ENCODE measurements at regions not wholly inside any gene's neighbourhood (a gene's known extent, or its start where the extent isn't known, plus 50 kb on each side); places are given as distances from the start of the nearest gene placed in this dataset.

DNA sequence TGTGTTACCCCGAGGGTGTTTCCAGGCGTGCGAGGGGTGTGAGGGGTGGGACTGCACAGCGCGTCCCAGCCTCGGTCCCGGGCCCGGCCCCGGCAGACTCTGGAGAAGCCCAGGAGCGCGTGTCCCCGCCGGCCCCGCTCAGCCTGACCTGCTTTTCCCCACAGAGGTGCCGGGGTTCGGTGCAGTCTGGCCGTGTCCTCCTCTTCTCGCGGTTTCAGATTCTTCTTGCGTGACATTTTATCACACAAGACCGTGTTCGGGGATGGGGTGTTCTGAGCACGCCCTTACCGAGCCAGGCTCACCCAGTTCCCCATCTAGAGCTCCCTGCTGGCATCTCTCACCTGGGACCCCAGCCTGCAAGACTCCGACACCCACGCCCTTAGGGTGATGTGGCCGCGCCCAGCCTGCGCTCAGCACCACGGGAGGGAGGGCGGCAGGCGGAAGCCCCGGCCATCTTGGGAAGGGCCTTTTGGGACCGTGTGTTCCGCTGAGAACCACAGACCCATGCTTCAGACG, 775.6 kb downstream of the BRD1 start:
- DNase-seq, result no peak
- ChIA-PET POLR2A (ENCODE audit: unreplicated experiment) (no interaction called here), CTCF (no interaction called here)
- no peak overlapping the region for H3K9ac ChIP-seq (ENCODE audit: low read length)
- H3K36me3 ChIP-seq (ENCODE audit: low read depth, low read length), result no peaks in the 10 kb centered on the region
- no peaks in the 10 kb centered on the region for H3K4me1 ChIP-seq (ENCODE audit: insufficient read depth, low read length)
- TF ChIP-seq EZH2phosphoT487 (IDR thresholded peaks at IDR 0.05; ENCODE audit: borderline replicate concordance, low read length) (no peak), EZH2 (IDR thresholded peaks at IDR 0.05; ENCODE audit: low read length, unreplicated experiment) (no peak)
- TF ChIP-seq, protein P1, sequence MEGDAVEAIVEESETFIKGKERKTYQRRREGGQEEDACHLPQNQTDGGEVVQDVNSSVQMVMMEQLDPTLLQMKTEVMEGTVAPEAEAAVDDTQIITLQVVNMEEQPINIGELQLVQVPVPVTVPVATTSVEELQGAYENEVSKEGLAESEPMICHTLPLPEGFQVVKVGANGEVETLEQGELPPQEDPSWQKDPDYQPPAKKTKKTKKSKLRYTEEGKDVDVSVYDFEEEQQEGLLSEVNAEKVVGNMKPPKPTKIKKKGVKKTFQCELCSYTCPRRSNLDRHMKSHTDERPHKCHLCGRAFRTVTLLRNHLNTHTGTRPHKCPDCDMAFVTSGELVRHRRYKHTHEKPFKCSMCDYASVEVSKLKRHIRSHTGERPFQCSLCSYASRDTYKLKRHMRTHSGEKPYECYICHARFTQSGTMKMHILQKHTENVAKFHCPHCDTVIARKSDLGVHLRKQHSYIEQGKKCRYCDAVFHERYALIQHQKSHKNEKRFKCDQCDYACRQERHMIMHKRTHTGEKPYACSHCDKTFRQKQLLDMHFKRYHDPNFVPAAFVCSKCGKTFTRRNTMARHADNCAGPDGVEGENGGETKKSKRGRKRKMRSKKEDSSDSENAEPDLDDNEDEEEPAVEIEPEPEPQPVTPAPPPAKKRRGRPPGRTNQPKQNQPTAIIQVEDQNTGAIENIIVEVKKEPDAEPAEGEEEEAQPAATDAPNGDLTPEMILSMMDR (conservative IDR thresholded peaks at IDR 0.05; ENCODE audit: low read depth, low read length), result no peak
- H3K9me2 ChIP-seq (replicated peaks; ENCODE audit: low read length), result no peaks in the 10 kb centered on the region
- no peak overlapping the region for H3K27ac ChIP-seq (ENCODE audit: low read length)
- H3K4me2 ChIP-seq (ENCODE audit: low read length), result no peak overlapping the region
- ATAC-seq, result no peak
- H2AFZ ChIP-seq (ENCODE audit: low read length), result no peak overlapping the region
- H4K20me1 ChIP-seq (ENCODE audit: low read length), result no peaks in the 10 kb centered on the region
- no peaks in the 10 kb centered on the region for H3K9me3 ChIP-seq (ENCODE audit: low read length)
- peaks cover 15% of the 10 kb centered on the region; the same call in 1 of the 2 replicates for H3K27me3 ChIP-seq (ENCODE audit: low read length)
- BruUV-seq (replicated peaks), result no TSS peak
- intact Hi-C loops (cut with micrococcal nuclease), result no loop called here
- H3K4me3 ChIP-seq (ENCODE audit: low read length), result no peak overlapping the region
- no peaks in the 10 kb centered on the region for H3K79me2 ChIP-seq (ENCODE audit: low read length)
- no peaks in the 10 kb centered on the region for H3F3A ChIP-seq (ENCODE audit: low read length, unreplicated experiment)

DNA sequence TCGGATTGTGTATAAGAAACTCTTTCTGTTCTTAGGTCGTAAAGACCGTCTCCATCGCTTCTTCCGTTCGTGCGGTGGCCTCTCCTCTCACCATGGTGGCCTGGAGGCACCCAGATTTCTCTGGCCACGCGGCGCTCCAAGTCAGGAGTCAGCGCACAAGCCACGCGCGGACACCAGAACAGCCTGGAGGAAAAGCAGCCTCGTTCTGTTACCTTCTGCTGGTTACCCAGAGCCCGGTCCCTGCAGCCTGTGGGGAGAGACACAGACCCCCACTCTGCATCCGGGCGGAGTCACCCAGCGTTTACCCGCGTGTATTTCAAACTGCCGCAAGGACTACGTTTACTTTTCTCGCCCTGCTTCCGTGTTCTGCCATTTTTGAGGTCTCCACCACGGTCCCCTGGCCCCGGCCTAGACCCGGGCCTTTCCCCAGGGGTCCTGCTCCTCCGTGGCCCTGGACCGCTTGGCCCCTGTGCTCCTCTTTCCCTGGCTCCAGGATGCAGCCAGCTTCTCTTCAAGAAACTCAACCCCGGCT, 776.1 kb downstream of the BRD1 start:
- Histone ChIP-seq H2AFZ (ENCODE audit: low read length) (no peak overlapping the region), H3K4me2 (ENCODE audit: low read length) (no peak overlapping the region), H3K27ac (ENCODE audit: low read length) (no peak overlapping the region), H3K79me2 (ENCODE audit: low read length) (no peaks in the 10 kb centered on the region), H3K36me3 (ENCODE audit: low read depth, low read length) (no peaks in the 10 kb centered on the region), H3K9ac (ENCODE audit: low read length) (no peak overlapping the region), H3K9me3 (ENCODE audit: low read length) (no peaks in the 10 kb centered on the region), H3K27me3 (ENCODE audit: low read length) (peaks cover 15% of the 10 kb centered on the region; the same call in 1 of the 2 replicates), H4K20me1 (ENCODE audit: low read length) (no peaks in the 10 kb centered on the region), H3F3A (ENCODE audit: low read length, unreplicated experiment) (no peaks in the 10 kb centered on the region), H3K4me1 (ENCODE audit: insufficient read depth, low read length) (no peaks in the 10 kb centered on the region), H3K9me2 (replicated peaks; ENCODE audit: low read length) (no peaks in the 10 kb centered on the region), H3K4me3 (ENCODE audit: low read length) (no peak overlapping the region)
- BruUV-seq (replicated peaks), result no TSS peak
- DNase-seq (no peak), ATAC-seq (no peak)
- intact Hi-C loops (cut with micrococcal nuclease), result no loop called here
- CTCF ChIA-PET, result no interaction called here
- TF ChIP-seq, protein P1 (conservative IDR thresholded peaks at IDR 0.05; ENCODE audit: low read depth, low read length), result no peak
- TF ChIP-seq EZH2 (IDR thresholded peaks at IDR 0.05; ENCODE audit: low read length, unreplicated experiment) (no peak), EZH2phosphoT487 (IDR thresholded peaks at IDR 0.05; ENCODE audit: borderline replicate concordance, low read length) (no peak)
- POLR2A ChIA-PET (ENCODE audit: unreplicated experiment), result no interaction called here

DNA sequence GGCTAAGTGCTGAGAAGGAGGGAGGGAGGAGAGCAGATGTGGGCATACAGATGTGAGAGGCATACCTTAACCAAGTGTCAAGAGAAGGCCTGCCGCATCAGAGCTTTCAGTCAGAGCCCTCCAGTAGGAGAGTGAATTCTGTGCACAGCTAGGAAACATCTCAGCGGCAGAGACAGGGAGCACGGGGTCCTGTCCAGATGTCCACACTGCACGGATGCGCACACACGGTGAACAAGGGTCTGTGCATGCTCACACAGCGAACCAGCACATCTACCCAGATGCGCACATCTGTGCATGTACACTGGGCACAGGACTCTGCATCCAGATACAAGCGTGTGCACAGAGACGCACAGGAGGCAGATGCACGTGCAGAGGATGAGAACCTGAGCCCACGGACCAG, 778.0 kb downstream of the BRD1 start:
- no peaks in the 10 kb centered on the region for H3F3A ChIP-seq (ENCODE audit: low read length, unreplicated experiment)
- BruUV-seq (replicated peaks), result no TSS peak
- H3K9me2 ChIP-seq (replicated peaks; ENCODE audit: low read length), result no peaks in the 10 kb centered on the region
- no peak overlapping the region for H3K4me2 ChIP-seq (ENCODE audit: low read length)
- no peak overlapping the region for H3K4me3 ChIP-seq (ENCODE audit: low read length)
- no peaks in the 10 kb centered on the region for H4K20me1 ChIP-seq (ENCODE audit: low read length)
- no peaks in the 10 kb centered on the region for H3K79me2 ChIP-seq (ENCODE audit: low read length)
- no peaks in the 10 kb centered on the region for H3K4me1 ChIP-seq (ENCODE audit: insufficient read depth, low read length)
- no peak overlapping the region for H3K27ac ChIP-seq (ENCODE audit: low read length)
- intact Hi-C loops (cut with micrococcal nuclease), result no loop called here
- no peak overlapping the region for H2AFZ ChIP-seq (ENCODE audit: low read length)
- peaks cover 15% of the 10 kb centered on the region; the same call in 1 of the 2 replicates for H3K27me3 ChIP-seq (ENCODE audit: low read length)
- POLR2A ChIA-PET (ENCODE audit: unreplicated experiment), result no interaction called here
- no peaks in the 10 kb centered on the region for H3K36me3 ChIP-seq (ENCODE audit: low read depth, low read length)
- no peak overlapping the region for H3K9ac ChIP-seq (ENCODE audit: low read length)
- TF ChIP-seq EZH2phosphoT487 (IDR thresholded peaks at IDR 0.05; ENCODE audit: borderline replicate concordance, low read length) (no peak), EZH2 (IDR thresholded peaks at IDR 0.05; ENCODE audit: low read length, unreplicated experiment) (no peak)
- TF ChIP-seq, protein P1 (conservative IDR thresholded peaks at IDR 0.05; ENCODE audit: low read depth, low read length), result no peak
- CTCF ChIA-PET, result no interaction called here
- DNase-seq (no peak), ATAC-seq (no peak)
- no peaks in the 10 kb centered on the region for H3K9me3 ChIP-seq (ENCODE audit: low read length)

Data from PC-3 (cell line).